ENCODE measurements at regions not wholly inside any gene's neighbourhood (a gene's known extent, or its start where the extent isn't known, plus 50 kb on each side); places are given as distances from the start of the nearest gene placed in this dataset.

GRCh38 chr2:219769090-219769910, 141.9 kb downstream of the SLC4A3 start:
- DNase-seq (ENCODE audit: low spot score): peak; percentile 59

GRCh38 chr2:219772103-219772635, 144.7 kb downstream of the SLC4A3 start:
- DNase-seq (ENCODE audit: low spot score): no peak

GRCh38 chr2:219772697-219773096, 145.3 kb downstream of the SLC4A3 start:
- no peak for DNase-seq (ENCODE audit: low spot score)

- DNase-seq (ENCODE audit: low spot score): no peak
Observed at GRCh38 chr2:219775506-219775905, 148.1 kb downstream of the SLC4A3 start.

- no peak for DNase-seq (ENCODE audit: low spot score)
Observed at GRCh38 chr2:219777388-219777787, 150.0 kb downstream of the SLC4A3 start.

- DNase-seq (ENCODE audit: low spot score): no peak
Observed at GRCh38 chr2:219778189-219778588, 150.8 kb downstream of the SLC4A3 start.

- no peak for DNase-seq (ENCODE audit: low spot score)
Observed at GRCh38 chr2:219782737-219783348, 155.4 kb downstream of the SLC4A3 start.

- no peak for DNase-seq (ENCODE audit: low spot score)
Observed at GRCh38 chr2:219783359-219783975, 156.0 kb downstream of the SLC4A3 start.

- DNase-seq (ENCODE audit: low spot score): no peak
Observed at GRCh38 chr2:219784178-219784577, 156.7 kb downstream of the SLC4A3 start.

- no peak for DNase-seq (ENCODE audit: low spot score)
Observed at GRCh38 chr2:219789476-219789875, 162.0 kb downstream of the SLC4A3 start.

GRCh38 chr2:219792446-219792845, 165.0 kb downstream of the SLC4A3 start:
- no peak for DNase-seq (ENCODE audit: low spot score)

GRCh38 chr2:219798430-219798829, 171.0 kb downstream of the SLC4A3 start:
- DNase-seq (ENCODE audit: low spot score): no peak

GRCh38 chr2:219803294-219803693, 175.9 kb downstream of the SLC4A3 start:
- no peak for DNase-seq (ENCODE audit: low spot score)

- DNase-seq (ENCODE audit: low spot score): no peak
Observed at GRCh38 chr2:219810895-219811294, 183.5 kb downstream of the SLC4A3 start.

GRCh38 chr2:219812672-219813071, 185.2 kb downstream of the SLC4A3 start:
- no peak for DNase-seq (ENCODE audit: low spot score)

GRCh38 chr2:219820767-219821166, 193.3 kb downstream of the SLC4A3 start:
- no peak for DNase-seq (ENCODE audit: low spot score)

GRCh38 chr2:219823574-219823973, 196.1 kb downstream of the SLC4A3 start:
- DNase-seq (ENCODE audit: low spot score): no peak

- no peak for DNase-seq (ENCODE audit: low spot score)
Observed at GRCh38 chr2:219824996-219825395, 197.6 kb downstream of the SLC4A3 start.

GRCh38 chr2:219828127-219828526, 200.7 kb downstream of the SLC4A3 start:
- DNase-seq (ENCODE audit: low spot score): no peak

- DNase-seq (ENCODE audit: low spot score): no peak
Observed at GRCh38 chr2:219829667-219830352, 202.4 kb downstream of the SLC4A3 start.

- no peak for DNase-seq (ENCODE audit: low spot score)
Observed at GRCh38 chr2:219830353-219830738, 202.9 kb downstream of the SLC4A3 start.

GRCh38 chr2:219831957-219832356, 204.5 kb downstream of the SLC4A3 start:
- DNase-seq (ENCODE audit: low spot score): no peak

All from ureter (tissue), 1 donor.